Naive thymus-derived CD8-positive, alpha-beta T cell (primary cell): ENCODE measurements at regions not wholly inside any gene's neighbourhood (a gene's known extent, or its start where the extent isn't known, plus 50 kb on each side); places are given as distances from the start of the nearest gene placed in this dataset.

Experiments used
- ATAC-seq, 2 donors: fragments of 150-1000 bp; cut with Tn5 transposase in 1 of 2; sonication (Bioruptor Pico), chemical (Tn5 transposase) in 1 of 2; 1 replicate in 1 of 2; 2 replicates in 1 of 2; pipeline ENCODE4 v1.10.0; 2021; ENCODE audit warnings: mild to moderate bottlenecking in 2 of 2, moderate library complexity in 2 of 2
- POLR2A ChIA-PET: fragments of 350-600 bp; sonication (Branson Sonifier 250); formaldehyde crosslinking; loops from one replicate; lab custom pipeline; 2021; ENCODE audit warnings: antibody characterized with exemption; lab: Charles Lee
- DNase-seq, 10 donors: peaks; one replicate each; pipeline versions ENCODE4 v3.0.0 to v3.0.0-alpha.2; 2020 to 2022
- H3K27ac Mint-ChIP-seq, 10 donors: one replicate each; pipeline ENCODE4 v1.8.0; 2020 to 2022; ENCODE audit warnings: mild to moderate bottlenecking in 10 of 10, mixed read lengths in 10 of 10, moderate library complexity in 4 of 10, inconsistent platforms in 1 of 10
- H3K27me3 Mint-ChIP-seq, 5 donors: one replicate each; pipeline ENCODE4 v1.8.0; 2021 to 2022; ENCODE audit warnings: mixed read lengths in 5 of 5
- H3K36me3 Mint-ChIP-seq, 3 donors: one replicate each; pipeline ENCODE4 v1.8.0; 2020 to 2022; ENCODE audit warnings: mixed read lengths in 3 of 3, mild to moderate bottlenecking in 2 of 3, inconsistent platforms in 1 of 3
- H3K4me1 Mint-ChIP-seq, 4 donors: one replicate each; pipeline ENCODE4 v1.8.0; 2021 to 2022; ENCODE audit warnings: mixed read lengths in 4 of 4
- H3K4me3 Mint-ChIP-seq, 10 donors: one replicate each; pipeline ENCODE4 v1.8.0; 2020 to 2022; ENCODE audit warnings: mild to moderate bottlenecking in 10 of 10, mixed read lengths in 10 of 10, moderate library complexity in 6 of 10, inconsistent platforms in 1 of 10
- H3K9me3 Mint-ChIP-seq, 9 donors: one replicate each; pipeline ENCODE4 v1.8.0; 2020 to 2022; ENCODE audit warnings: mixed read lengths in 9 of 9, mild to moderate bottlenecking in 3 of 9, inconsistent platforms in 1 of 9, moderate library complexity in 1 of 9

GRCh38 chr7:121520911-121521310 lies 124.8 kb upstream of the FAM3C start:
- Mint-ChIP-seq H3K36me3 (no peaks in the 10 kb centered on the region), H3K4me1 (peaks cover 0 to 3% (median 0%) of the 10 kb centered on the region in 4 donors), H3K9me3 (no peaks in the 10 kb centered on the region), H3K27ac (no peak overlapping the region), H3K4me3 (no peak overlapping the region), H3K27me3 (peaks cover 0 to 9% (median 8%) of the 10 kb centered on the region in 5 donors)
- DNase-seq (no peak), ATAC-seq (no peak)
- POLR2A ChIA-PET = no interaction called here

DNA sequence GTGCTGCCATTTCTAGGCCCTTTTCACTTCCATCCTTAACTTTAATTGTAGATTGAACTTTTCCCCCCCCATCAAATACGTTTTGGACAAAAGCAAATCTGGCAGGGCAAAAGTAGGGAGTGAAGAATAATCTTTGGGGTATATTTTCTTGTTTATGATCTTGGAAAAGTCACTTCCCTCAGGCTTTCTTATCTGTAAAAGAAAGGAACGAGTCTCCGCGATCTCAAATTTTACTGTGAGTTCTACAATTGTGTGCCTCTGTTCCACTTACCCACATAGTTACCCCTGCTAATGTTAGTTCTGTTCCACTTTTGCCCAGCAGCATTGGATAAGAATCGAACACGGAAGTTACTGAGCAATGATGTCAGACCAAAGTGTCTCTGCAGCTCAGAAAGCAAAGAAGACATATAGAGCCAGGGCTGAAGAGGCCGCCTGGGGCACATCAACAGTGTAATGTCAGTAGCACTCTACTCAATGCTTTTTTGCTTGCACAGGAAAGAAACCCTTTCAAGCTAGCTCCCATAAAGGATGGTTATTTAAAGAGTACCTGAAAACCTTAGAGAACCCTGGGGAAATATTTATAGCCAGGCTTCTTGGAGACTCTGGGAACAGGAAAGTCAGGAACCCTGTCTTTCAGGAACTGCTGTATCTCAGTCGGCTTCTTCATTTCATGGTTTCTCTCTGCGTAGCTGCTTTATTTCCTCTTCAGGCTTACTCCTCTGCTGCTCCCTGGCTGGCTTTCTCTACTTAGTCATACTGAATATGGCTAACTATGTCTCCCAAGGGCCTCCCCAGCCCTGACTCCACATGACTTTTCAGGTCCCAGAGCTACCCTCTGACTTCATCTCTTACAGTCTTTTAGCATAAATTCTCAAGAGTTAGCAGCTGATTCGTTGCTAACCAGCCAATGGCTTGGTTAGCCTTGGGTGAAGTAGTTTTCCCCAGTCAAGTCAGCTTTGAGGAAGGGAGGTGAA lies 123.7 kb upstream of the FAM3C start:
- Mint-ChIP-seq H3K27me3 (peaks cover 0 to 9% (median 4%) of the 10 kb centered on the region in 5 donors), H3K4me1 (peaks cover 0 to 3% (median 0%) of the 10 kb centered on the region in 4 donors), H3K4me3 (no peak overlapping the region), H3K36me3 (no peaks in the 10 kb centered on the region), H3K27ac (peak overlapping the region in 1 of 10 donors; percentile 17), H3K9me3 (no peaks in the 10 kb centered on the region)
- ATAC-seq = no peak
- no peak for DNase-seq
- POLR2A ChIA-PET = no interaction called here

DNA sequence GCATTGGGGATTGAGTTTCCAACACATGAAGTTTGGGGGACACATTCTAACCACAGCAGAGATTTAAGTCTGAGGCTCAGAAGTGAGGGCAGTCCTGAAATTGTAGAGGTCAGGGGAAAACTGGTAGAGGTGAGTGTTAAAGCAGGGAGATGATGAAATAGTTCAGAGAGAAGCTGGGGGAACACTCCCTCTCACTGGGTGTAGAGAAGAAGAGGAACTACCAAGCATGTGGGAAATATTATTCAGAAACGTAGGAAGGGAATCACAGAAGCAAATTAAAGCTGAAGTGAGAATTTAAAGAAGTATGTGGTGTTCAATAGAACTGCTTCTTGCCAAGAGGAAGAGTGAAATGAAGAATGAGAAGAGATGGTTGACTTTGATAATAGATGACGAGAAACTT lies 121.5 kb upstream of the FAM3C start:
- no peaks in the 10 kb centered on the region for H3K9me3 Mint-ChIP-seq
- H3K4me3 Mint-ChIP-seq = no peak overlapping the region
- peaks cover 0 to 4% (median 0%) of the 10 kb centered on the region in 5 donors for H3K27me3 Mint-ChIP-seq
- H3K27ac Mint-ChIP-seq = no peak overlapping the region
- POLR2A ChIA-PET = no interaction called here
- ATAC-seq = no peak
- peaks cover 0 to 3% (median 0%) of the 10 kb centered on the region in 4 donors for H3K4me1 Mint-ChIP-seq
- no peaks in the 10 kb centered on the region for H3K36me3 Mint-ChIP-seq
- no peak for DNase-seq

GRCh38 chr7:121516821-121517220 lies 120.7 kb upstream of the FAM3C start:
- POLR2A ChIA-PET = no interaction called here
- peaks cover 0 to 4% (median 0%) of the 10 kb centered on the region in 9 donors for H3K9me3 Mint-ChIP-seq
- H3K36me3 Mint-ChIP-seq = no peaks in the 10 kb centered on the region
- H3K4me1 Mint-ChIP-seq = peaks cover 0 to 3% (median 0%) of the 10 kb centered on the region in 4 donors
- no peak overlapping the region for H3K27ac Mint-ChIP-seq
- ATAC-seq (no peak), DNase-seq (no peak)
- no peak overlapping the region for H3K4me3 Mint-ChIP-seq
- peaks cover 0 to 4% (median 1%) of the 10 kb centered on the region in 5 donors for H3K27me3 Mint-ChIP-seq

DNA sequence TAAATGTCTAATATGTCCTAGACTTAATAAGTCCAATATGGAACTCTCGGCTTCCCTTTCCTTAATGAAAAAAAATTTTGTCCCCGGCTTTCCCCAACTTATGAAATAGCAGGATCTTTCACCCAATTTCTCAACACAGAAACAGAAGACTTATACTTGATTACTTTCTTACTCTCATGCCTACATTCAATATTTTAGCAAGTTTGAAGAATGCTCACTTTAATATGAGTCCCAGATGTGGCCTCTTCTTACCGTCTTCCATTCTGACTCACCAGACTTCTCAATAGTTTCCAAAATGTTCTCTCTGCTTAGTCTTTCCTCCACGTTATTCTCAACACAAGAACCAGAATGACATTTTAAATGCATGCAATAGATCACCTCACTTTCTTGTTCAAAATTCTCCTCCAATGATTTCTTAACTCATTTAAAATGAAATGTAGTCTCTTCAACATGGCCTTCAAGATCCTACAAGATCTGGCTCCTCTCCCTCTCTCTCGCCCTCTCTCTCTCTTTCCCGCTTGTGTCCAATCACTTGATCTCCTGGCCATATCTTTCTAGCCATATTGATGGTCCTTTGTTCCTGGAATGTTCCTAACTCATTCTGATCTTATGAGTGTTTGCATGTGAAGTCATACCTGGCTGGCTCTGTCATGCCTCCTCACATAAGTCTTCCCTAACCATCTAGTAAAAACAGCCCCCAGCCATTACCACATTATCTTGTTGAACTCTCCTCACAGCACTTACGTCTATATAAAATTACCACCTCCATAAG lies 119.7 kb upstream of the FAM3C start:
- Mint-ChIP-seq H3K4me1 (peaks cover 0 to 3% (median 0%) of the 10 kb centered on the region in 4 donors), H3K4me3 (no peak overlapping the region), H3K27ac (no peak overlapping the region), H3K27me3 (peaks cover 0 to 4% (median 1%) of the 10 kb centered on the region in 5 donors), H3K36me3 (no peaks in the 10 kb centered on the region), H3K9me3 (peaks cover 0 to 9% (median 3%) of the 10 kb centered on the region in 9 donors)
- ATAC-seq = no peak
- POLR2A ChIA-PET = no interaction called here
- no peak for DNase-seq

GRCh38 chr7:121515229-121515628 lies 119.1 kb upstream of the FAM3C start:
- DNase-seq (no peak), ATAC-seq (no peak)
- Mint-ChIP-seq H3K27ac (peak overlapping the region in 1 of 10 donors; percentile 50), H3K27me3 (peaks cover 0 to 4% (median 1%) of the 10 kb centered on the region in 5 donors), H3K36me3 (no peaks in the 10 kb centered on the region), H3K4me1 (peaks cover 0 to 3% (median 0%) of the 10 kb centered on the region in 4 donors), H3K9me3 (peaks cover 0 to 13% (median 3%) of the 10 kb centered on the region in 9 donors), H3K4me3 (no peak overlapping the region)
- POLR2A ChIA-PET = no interaction called here

DNA sequence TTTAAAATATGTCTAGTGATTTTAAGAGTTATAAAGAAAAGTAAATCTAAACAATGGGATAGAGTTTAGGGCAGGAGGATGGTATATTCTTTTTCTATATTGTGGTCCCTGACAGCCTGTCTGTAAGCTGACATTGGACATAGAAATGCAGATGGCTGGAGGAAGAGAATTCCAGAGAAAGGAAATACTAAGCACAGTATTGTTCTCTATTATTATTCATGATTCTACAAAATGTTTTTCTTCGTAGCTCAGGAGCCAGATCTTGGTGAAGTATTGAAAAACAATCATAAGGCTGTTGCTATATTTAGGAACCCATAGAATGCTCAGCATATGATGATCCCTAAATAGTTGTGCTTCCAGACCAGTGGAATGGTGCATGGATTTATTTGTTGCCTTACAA lies 117.0 kb upstream of the FAM3C start:
- H3K27ac Mint-ChIP-seq = no peak overlapping the region
- no peaks in the 10 kb centered on the region for H3K36me3 Mint-ChIP-seq
- H3K27me3 Mint-ChIP-seq = peaks cover 4 to 18% (median 8%) of the 10 kb centered on the region in 5 donors
- H3K9me3 Mint-ChIP-seq = peaks cover 0 to 15% (median 5%) of the 10 kb centered on the region in 9 donors
- ATAC-seq (no peak), DNase-seq (no peak)
- peaks cover 0 to 3% (median 0%) of the 10 kb centered on the region in 4 donors for H3K4me1 Mint-ChIP-seq
- H3K4me3 Mint-ChIP-seq = no peak overlapping the region
- POLR2A ChIA-PET = no interaction called here

DNA sequence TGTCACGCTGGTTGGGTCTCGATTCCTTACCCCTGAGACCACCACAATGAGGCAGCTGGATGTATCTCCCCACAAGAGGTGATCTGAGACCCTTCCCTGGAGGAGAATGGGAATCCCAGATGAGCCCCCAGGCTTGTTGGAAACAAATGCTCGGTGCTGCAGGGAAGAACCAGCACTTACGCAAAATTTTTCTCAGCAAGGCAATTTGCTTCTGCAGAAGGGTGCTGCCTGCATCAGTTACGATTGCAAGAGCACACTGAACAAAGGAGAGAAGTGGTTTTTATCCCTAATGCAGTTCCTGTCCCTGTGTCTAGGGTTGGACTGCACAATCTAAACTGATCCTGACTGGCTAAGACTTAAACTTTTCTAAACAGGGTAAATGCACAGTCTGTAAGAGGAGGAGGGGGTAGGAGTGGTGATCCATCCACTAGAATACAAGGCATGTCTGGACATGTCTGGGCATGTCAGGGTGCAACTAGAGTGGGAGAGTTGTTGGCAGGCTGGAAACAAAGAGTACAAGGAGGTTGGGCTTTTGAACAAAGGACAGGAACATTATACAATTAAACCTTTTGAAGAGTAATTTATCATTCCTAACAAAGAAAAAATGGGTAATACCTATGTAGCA lies 114.9 kb upstream of the FAM3C start:
- POLR2A ChIA-PET = no interaction called here
- Mint-ChIP-seq H3K27ac (peak overlapping the region in 1 of 10 donors; percentile 68), H3K36me3 (peaks cover 0 to 8% (median 4%) of the 10 kb centered on the region in 3 donors), H3K4me3 (no peak overlapping the region), H3K4me1 (no peaks in the 10 kb centered on the region), H3K9me3 (peaks cover 0 to 25% (median 13%) of the 10 kb centered on the region in 9 donors), H3K27me3 (peaks cover 8 to 18% (median 9%) of the 10 kb centered on the region in 5 donors)
- DNase-seq (no peak), ATAC-seq (no peak)

- peak in 3 of 10 donors; percentile 9 to 31 (median 16) for DNase-seq
- Mint-ChIP-seq H3K36me3 (peaks cover 0 to 15% (median 10%) of the 10 kb centered on the region in 3 donors), H3K4me3 (no peak overlapping the region), H3K27me3 (peaks cover 8 to 18% (median 9%) of the 10 kb centered on the region in 5 donors), H3K27ac (no peak overlapping the region), H3K9me3 (peaks cover 0 to 32% (median 19%) of the 10 kb centered on the region in 9 donors), H3K4me1 (no peaks in the 10 kb centered on the region)
- ATAC-seq = no peak
- POLR2A ChIA-PET = no interaction called here
These were observed 114.2 kb upstream of the FAM3C start for GRCh38 chr7:121510302-121510701.

DNA sequence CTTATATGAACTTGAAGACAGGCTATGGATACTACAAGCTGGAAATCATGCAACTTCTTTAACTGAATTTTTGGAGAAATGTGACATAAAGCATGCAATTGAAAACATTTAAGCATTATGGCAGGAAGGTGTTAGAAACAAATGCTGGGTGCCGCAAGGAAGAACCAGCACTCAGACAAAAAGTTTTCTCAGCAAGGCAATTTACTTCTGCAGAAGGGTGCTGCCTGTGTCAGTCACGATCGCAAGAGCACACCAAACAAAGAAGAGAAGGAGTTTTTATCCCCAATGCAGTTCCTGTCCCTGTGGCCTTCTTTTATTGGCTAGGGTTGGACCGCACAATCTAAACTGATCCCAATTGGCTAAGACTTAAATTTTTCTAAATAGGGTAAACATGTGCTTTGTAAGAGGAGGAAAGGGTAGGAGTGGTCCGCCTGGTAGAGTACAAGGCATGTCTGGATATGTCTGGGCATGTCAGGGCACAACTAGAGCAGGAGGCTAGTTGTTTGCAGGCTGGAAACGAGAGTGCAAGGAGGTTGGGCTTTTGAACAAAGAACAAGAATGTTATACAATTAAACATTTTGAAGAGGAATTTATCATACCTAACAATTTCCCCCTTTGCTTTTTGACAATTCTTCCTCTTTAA lies 109.6 kb upstream of the FAM3C start:
- no peaks in the 10 kb centered on the region for H3K4me1 Mint-ChIP-seq

GRCh38 chr7:121505021-121505420 lies 108.9 kb upstream of the FAM3C start:
- H3K36me3 Mint-ChIP-seq = peaks cover 0 to 24% (median 10%) of the 10 kb centered on the region in 3 donors
- POLR2A ChIA-PET = no interaction called here
- H3K4me3 Mint-ChIP-seq = no peak overlapping the region
- H3K27ac Mint-ChIP-seq = no peak overlapping the region
- no peak for DNase-seq
- no peak for ATAC-seq
- H3K27me3 Mint-ChIP-seq = peaks cover 6 to 17% (median 8%) of the 10 kb centered on the region in 5 donors
- no peaks in the 10 kb centered on the region for H3K4me1 Mint-ChIP-seq
- H3K9me3 Mint-ChIP-seq = peaks cover 10 to 33% (median 27%) of the 10 kb centered on the region in 9 donors

More for the DNA sequence above, 109.6 kb upstream of the FAM3C start:
- POLR2A ChIA-PET = no interaction called here
- Mint-ChIP-seq H3K36me3 (peaks cover 0 to 24% (median 10%) of the 10 kb centered on the region in 3 donors), H3K9me3 (peaks cover 10 to 37% (median 27%) of the 10 kb centered on the region in 9 donors), H3K27me3 (peaks cover 8 to 18% (median 8%) of the 10 kb centered on the region in 5 donors), H3K27ac (peak overlapping the region in 1 of 10 donors; percentile 46), H3K4me3 (no peak overlapping the region)
- DNase-seq (no peak), ATAC-seq (no peak)

DNA sequence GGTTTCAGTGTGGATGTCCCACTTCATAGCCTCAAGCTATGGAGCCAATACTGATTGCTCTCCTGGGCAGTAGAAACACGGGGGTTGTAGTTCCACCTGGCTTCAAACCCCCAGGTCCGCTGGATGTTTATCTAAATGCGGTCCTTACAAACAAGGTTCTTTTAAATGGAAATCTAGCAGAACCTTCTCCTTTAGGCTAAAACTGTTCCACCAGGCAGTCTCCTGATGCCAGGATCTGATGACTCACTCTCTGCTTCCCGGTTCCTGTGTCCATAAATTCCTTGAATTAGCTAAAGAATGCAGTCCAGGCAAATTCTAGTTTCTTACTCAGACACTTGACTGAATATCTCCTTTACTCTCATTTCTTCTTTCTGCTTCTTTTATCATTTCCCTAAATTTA lies 108.4 kb upstream of the FAM3C start:
- POLR2A ChIA-PET = no interaction called here
- ATAC-seq (no peak), DNase-seq (no peak)
- no peaks in the 10 kb centered on the region for H3K4me1 Mint-ChIP-seq
- H3K9me3 Mint-ChIP-seq = peaks cover 10 to 33% (median 27%) of the 10 kb centered on the region in 9 donors
- H3K27ac Mint-ChIP-seq = no peak overlapping the region
- peaks cover 6 to 13% (median 8%) of the 10 kb centered on the region in 5 donors for H3K27me3 Mint-ChIP-seq
- no peak overlapping the region for H3K4me3 Mint-ChIP-seq
- peaks cover 0 to 24% (median 10%) of the 10 kb centered on the region in 3 donors for H3K36me3 Mint-ChIP-seq
